SK-N-SH (cell line): ENCODE measurements at regions not wholly inside any gene's neighbourhood (a gene's known extent, or its start where the extent isn't known, plus 50 kb on each side); places are given as distances from the start of the nearest gene placed in this dataset.

Experiments
- CTCF ChIP-seq: fragments of 200-600 bp; sonication (generic); IDR thresholded peaks from 2 replicates; pipeline ENCODE4 v1.6.1; 2017; ENCODE audit warnings: antibody characterized with exemption, mild to moderate bottlenecking, moderate library complexity
- GATA2 ChIP-seq: sonication (generic); formaldehyde crosslinking; IDR thresholded peaks from 2 replicates; pipeline ENCODE4 v1.5.0; 2020; ENCODE audit warnings: mild to moderate bottlenecking, missing genetic modification reagents
- JUND ChIP-seq: IDR thresholded peaks from 2 replicates; pipeline ENCODE4 v1.4.0; 2012
- MAX ChIP-seq: IDR thresholded peaks from 2 replicates; pipeline ENCODE4 v1.4.0; 2012; ENCODE audit warnings: low read depth
- MXI1 ChIP-seq: IDR thresholded peaks from 2 replicates; pipeline ENCODE4 v1.6.1; 2012; ENCODE audit warnings: mild to moderate bottlenecking, low read depth, low read length, improper control_type of control experiment
- NRF1 ChIP-seq: IDR thresholded peaks from 2 replicates; pipeline ENCODE4 v1.6.1; 2012; ENCODE audit warnings: low read depth, mild to moderate bottlenecking, low read length
- POLR2AphosphoS5 ChIP-seq: IDR thresholded peaks from 2 replicates; pipeline ENCODE4 v1.6.1; 2012; ENCODE audit warnings: low read depth, low read length
- RAD21 ChIP-seq: IDR thresholded peaks from 2 replicates; pipeline ENCODE4 v1.6.1; 2012; ENCODE audit warnings: mild to moderate bottlenecking, low read length
- REST ChIP-seq: IDR thresholded peaks from 2 replicates; pipeline ENCODE4 v1.6.1; 2012; ENCODE audit warnings: mild to moderate bottlenecking, low read depth, low read length, moderate library complexity
- RFX5 ChIP-seq: IDR thresholded peaks from 2 replicates; pipeline ENCODE4 v1.6.1; 2012; ENCODE audit warnings: mild to moderate bottlenecking, improper control_type of control experiment, low read length
- RXRA ChIP-seq: IDR thresholded peaks from 2 replicates; pipeline ENCODE4 v1.4.0; 2012; ENCODE audit warnings: low read depth, mild to moderate bottlenecking, borderline replicate concordance
- SIN3A ChIP-seq: IDR thresholded peaks from 2 replicates; pipeline ENCODE4 v1.6.1; 2012; ENCODE audit warnings: low read depth, mild to moderate bottlenecking, low read length, moderate library complexity, borderline replicate concordance
- TEAD4 ChIP-seq: IDR thresholded peaks from 2 replicates; pipeline ENCODE4 v1.4.0; 2012; ENCODE audit warnings: mild to moderate bottlenecking, borderline replicate concordance; ENCODE audit not compliant: insufficient read depth
- USF2 ChIP-seq: fragments of 150-350 bp; IDR thresholded peaks from 2 replicates; pipeline ENCODE4 v1.6.1; 2017; ENCODE audit warnings: antibody characterized with exemption, low read length, low read depth, borderline replicate concordance

- TF ChIP-seq USF2 (no peak), CTCF (no peak), MAX (no peak), JUND (no peak), MXI1 (no peak), TEAD4 (no peak), SIN3A (no peak), RXRA (no peak), RAD21 (no peak), REST (no peak), GATA2 (no peak), RFX5 (no peak), POLR2AphosphoS5 (no peak), NRF1 (no peak)
Observed at GRCh38 chr6:121961619-121962125, 437.8 kb upstream of the HSF2 start.
